ENCODE measurements at regions not wholly inside any gene's neighbourhood (a gene's known extent, or its start where the extent isn't known, plus 50 kb on each side); places are given as distances from the start of the nearest gene placed in this dataset.

- TF ChIP-seq, protein P1, sequence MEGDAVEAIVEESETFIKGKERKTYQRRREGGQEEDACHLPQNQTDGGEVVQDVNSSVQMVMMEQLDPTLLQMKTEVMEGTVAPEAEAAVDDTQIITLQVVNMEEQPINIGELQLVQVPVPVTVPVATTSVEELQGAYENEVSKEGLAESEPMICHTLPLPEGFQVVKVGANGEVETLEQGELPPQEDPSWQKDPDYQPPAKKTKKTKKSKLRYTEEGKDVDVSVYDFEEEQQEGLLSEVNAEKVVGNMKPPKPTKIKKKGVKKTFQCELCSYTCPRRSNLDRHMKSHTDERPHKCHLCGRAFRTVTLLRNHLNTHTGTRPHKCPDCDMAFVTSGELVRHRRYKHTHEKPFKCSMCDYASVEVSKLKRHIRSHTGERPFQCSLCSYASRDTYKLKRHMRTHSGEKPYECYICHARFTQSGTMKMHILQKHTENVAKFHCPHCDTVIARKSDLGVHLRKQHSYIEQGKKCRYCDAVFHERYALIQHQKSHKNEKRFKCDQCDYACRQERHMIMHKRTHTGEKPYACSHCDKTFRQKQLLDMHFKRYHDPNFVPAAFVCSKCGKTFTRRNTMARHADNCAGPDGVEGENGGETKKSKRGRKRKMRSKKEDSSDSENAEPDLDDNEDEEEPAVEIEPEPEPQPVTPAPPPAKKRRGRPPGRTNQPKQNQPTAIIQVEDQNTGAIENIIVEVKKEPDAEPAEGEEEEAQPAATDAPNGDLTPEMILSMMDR (IDR thresholded peaks at IDR 0.05 in 4 of 5, conservative IDR thresholded peaks at IDR 0.05 in 1 of 5) = no peak
- no peak for TF ChIP-seq POLR2A (IDR thresholded peaks at IDR 0.05)
Measured at GRCh38 chr3:180340395-180340794, 261.6 kb upstream of the TTC14 start.
